ENCODE measurements at regions not wholly inside any gene's neighbourhood (a gene's known extent, or its start where the extent isn't known, plus 50 kb on each side); places are given as distances from the start of the nearest gene placed in this dataset.

DNA sequence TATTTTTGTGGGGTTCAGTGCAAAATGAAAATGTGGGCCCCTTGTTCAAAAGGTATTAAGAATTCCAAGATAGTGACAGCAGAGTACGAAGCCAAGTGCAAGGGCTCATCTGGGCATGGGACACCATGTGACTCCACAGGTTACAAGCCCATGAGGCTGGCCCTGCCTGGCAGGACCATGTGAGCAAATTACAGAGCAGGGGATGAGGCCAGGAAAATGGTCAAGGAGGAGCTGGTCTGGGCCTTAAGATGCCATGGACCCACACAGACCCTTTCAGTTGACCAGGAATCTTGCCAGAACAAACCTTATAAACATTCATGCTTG lies 86.9 kb downstream of the SNX5 start:
- TF ChIP-seq, protein P1, sequence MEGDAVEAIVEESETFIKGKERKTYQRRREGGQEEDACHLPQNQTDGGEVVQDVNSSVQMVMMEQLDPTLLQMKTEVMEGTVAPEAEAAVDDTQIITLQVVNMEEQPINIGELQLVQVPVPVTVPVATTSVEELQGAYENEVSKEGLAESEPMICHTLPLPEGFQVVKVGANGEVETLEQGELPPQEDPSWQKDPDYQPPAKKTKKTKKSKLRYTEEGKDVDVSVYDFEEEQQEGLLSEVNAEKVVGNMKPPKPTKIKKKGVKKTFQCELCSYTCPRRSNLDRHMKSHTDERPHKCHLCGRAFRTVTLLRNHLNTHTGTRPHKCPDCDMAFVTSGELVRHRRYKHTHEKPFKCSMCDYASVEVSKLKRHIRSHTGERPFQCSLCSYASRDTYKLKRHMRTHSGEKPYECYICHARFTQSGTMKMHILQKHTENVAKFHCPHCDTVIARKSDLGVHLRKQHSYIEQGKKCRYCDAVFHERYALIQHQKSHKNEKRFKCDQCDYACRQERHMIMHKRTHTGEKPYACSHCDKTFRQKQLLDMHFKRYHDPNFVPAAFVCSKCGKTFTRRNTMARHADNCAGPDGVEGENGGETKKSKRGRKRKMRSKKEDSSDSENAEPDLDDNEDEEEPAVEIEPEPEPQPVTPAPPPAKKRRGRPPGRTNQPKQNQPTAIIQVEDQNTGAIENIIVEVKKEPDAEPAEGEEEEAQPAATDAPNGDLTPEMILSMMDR (IDR thresholded peaks at IDR 0.05) = no peak
- no peak for TF ChIP-seq ZFX (IDR thresholded peaks at IDR 0.05; ENCODE audit: borderline replicate concordance)

All from 22Rv1 (cell line).